Adipocyte (in vitro differentiated cells): ENCODE measurements at regions not wholly inside any gene's neighbourhood (a gene's known extent, or its start where the extent isn't known, plus 50 kb on each side); places are given as distances from the start of the nearest gene placed in this dataset.

ENCODE experiments used
- DNase-seq: peaks from one replicate; pipeline ENCODE4 v3.0.0-alpha.2; 2015; ENCODE audit warnings: low read depth
- H3K27me3 ChIP-seq: replicated peaks from 2 replicates; pipeline ENCODE4 v1.7.0; 2013; ENCODE audit warnings: mild to moderate bottlenecking, low read length, moderate library complexity; ENCODE audit not compliant: control insufficient read depth, insufficient read depth
- H3K36me3 ChIP-seq: 2 replicates; pipeline ENCODE4 v1.7.0; 2013; ENCODE audit warnings: low read length, mild to moderate bottlenecking, moderate library complexity; ENCODE audit not compliant: control insufficient read depth, insufficient read depth, severe bottlenecking
- H3K4me1 ChIP-seq: 2 replicates; pipeline ENCODE4 v1.7.0; 2013; ENCODE audit warnings: mild to moderate bottlenecking, low read length, moderate library complexity; ENCODE audit not compliant: control insufficient read depth, insufficient read depth
- H3K4me3 ChIP-seq: 2 replicates; pipeline ENCODE4 v1.7.0; 2013; ENCODE audit warnings: mild to moderate bottlenecking, low read length, moderate library complexity
- H3K9ac ChIP-seq: 2 replicates; pipeline ENCODE4 v1.7.0; 2013; ENCODE audit warnings: mild to moderate bottlenecking, low read length, moderate library complexity
- H3K9me3 ChIP-seq: 2 replicates; pipeline ENCODE4 v1.7.0; 2013; ENCODE audit warnings: mild to moderate bottlenecking, low read length, moderate library complexity; ENCODE audit not compliant: control insufficient read depth

GRCh38 chr9:91074866-91075265 is 273.2 kb downstream of the SYK start:
- Histone ChIP-seq H3K9me3 (no peaks in the 10 kb centered on the region), H3K36me3 (no peaks in the 10 kb centered on the region), H3K4me3 (no peak overlapping the region), H3K4me1 (peaks cover 12% of the 10 kb centered on the region), H3K9ac (no peak overlapping the region), H3K27me3 (no peaks in the 10 kb centered on the region)
- DNase-seq, result no peak

GRCh38 chr9:91075279-91075678 is 273.7 kb downstream of the SYK start:
- Histone ChIP-seq H3K9me3 (no peaks in the 10 kb centered on the region), H3K4me3 (no peak overlapping the region), H3K36me3 (no peaks in the 10 kb centered on the region), H3K9ac (no peak overlapping the region), H3K4me1 (peaks cover 12% of the 10 kb centered on the region), H3K27me3 (no peaks in the 10 kb centered on the region)
- DNase-seq, result no peak

- Histone ChIP-seq H3K9me3 (no peaks in the 10 kb centered on the region), H3K4me3 (no peak overlapping the region), H3K4me1 (peaks cover 7% of the 10 kb centered on the region), H3K9ac (no peak overlapping the region), H3K27me3 (no peaks in the 10 kb centered on the region), H3K36me3 (no peaks in the 10 kb centered on the region)
- DNase-seq, result peak; percentile 59
These were observed 276.2 kb downstream of the SYK start for GRCh38 chr9:91077624-91078368.

GRCh38 chr9:91078369-91078695 is 276.7 kb downstream of the SYK start:
- no peak for DNase-seq
- no peak overlapping the region for H3K4me3 ChIP-seq
- H3K36me3 ChIP-seq, result no peaks in the 10 kb centered on the region
- no peaks in the 10 kb centered on the region for H3K9me3 ChIP-seq
- no peaks in the 10 kb centered on the region for H3K27me3 ChIP-seq
- peaks cover 7% of the 10 kb centered on the region for H3K4me1 ChIP-seq
- H3K9ac ChIP-seq, result no peak overlapping the region

GRCh38 chr9:91082731-91083130 is 279.0 kb downstream of the AUH start:
- Histone ChIP-seq H3K9me3 (peaks cover 6% of the 10 kb centered on the region), H3K4me3 (no peak overlapping the region), H3K9ac (no peak overlapping the region), H3K27me3 (no peaks in the 10 kb centered on the region), H3K4me1 (peaks cover 15% of the 10 kb centered on the region), H3K36me3 (no peaks in the 10 kb centered on the region)
- no peak for DNase-seq

- DNase-seq, result no peak
- no peak overlapping the region for H3K4me3 ChIP-seq
These were observed 276.7 kb downstream of the AUH start for GRCh38 chr9:91084896-91085516.

GRCh38 chr9:91085517-91086291 is 276.0 kb downstream of the AUH start:
- H3K4me1 ChIP-seq, result peaks cover 9% of the 10 kb centered on the region
- DNase-seq, result no peak
- H3K27me3 ChIP-seq, result no peaks in the 10 kb centered on the region
- no peak overlapping the region for H3K9ac ChIP-seq
- H3K9me3 ChIP-seq, result peaks cover 6% of the 10 kb centered on the region
- no peaks in the 10 kb centered on the region for H3K36me3 ChIP-seq
- no peak overlapping the region for H3K4me3 ChIP-seq

More at GRCh38 chr9:91084896-91085516, 276.7 kb downstream of the AUH start:
- H3K27me3 ChIP-seq, result no peaks in the 10 kb centered on the region
- peaks cover 9% of the 10 kb centered on the region for H3K4me1 ChIP-seq
- no peak overlapping the region for H3K9ac ChIP-seq
- H3K36me3 ChIP-seq, result no peaks in the 10 kb centered on the region
- H3K9me3 ChIP-seq, result peaks cover 6% of the 10 kb centered on the region

- H3K9me3 ChIP-seq, result peaks cover 6% of the 10 kb centered on the region
- no peak for DNase-seq
- H3K36me3 ChIP-seq, result no peaks in the 10 kb centered on the region
- no peaks in the 10 kb centered on the region for H3K27me3 ChIP-seq
- H3K9ac ChIP-seq, result no peak overlapping the region
- H3K4me3 ChIP-seq, result no peak overlapping the region
- H3K4me1 ChIP-seq, result peaks cover 9% of the 10 kb centered on the region
These were observed 274.9 kb downstream of the AUH start for GRCh38 chr9:91086657-91087461.

GRCh38 chr9:91087462-91087759 is 274.3 kb downstream of the AUH start:
- H3K27me3 ChIP-seq, result no peaks in the 10 kb centered on the region
- H3K9me3 ChIP-seq, result peaks cover 6% of the 10 kb centered on the region
- peaks cover 9% of the 10 kb centered on the region for H3K4me1 ChIP-seq
- no peak overlapping the region for H3K4me3 ChIP-seq
- no peak overlapping the region for H3K9ac ChIP-seq
- H3K36me3 ChIP-seq, result no peaks in the 10 kb centered on the region
- no peak for DNase-seq

- H3K9ac ChIP-seq, result no peak overlapping the region
- H3K4me3 ChIP-seq, result no peak overlapping the region
- no peaks in the 10 kb centered on the region for H3K36me3 ChIP-seq
- peak; percentile 60 for DNase-seq
- H3K9me3 ChIP-seq, result peaks cover 17% of the 10 kb centered on the region
- H3K27me3 ChIP-seq, result no peaks in the 10 kb centered on the region
- peaks cover 9% of the 10 kb centered on the region for H3K4me1 ChIP-seq
These were observed 272.2 kb downstream of the AUH start for GRCh38 chr9:91089405-91090129.

GRCh38 chr9:91090130-91090410 is 271.6 kb downstream of the AUH start:
- H3K36me3 ChIP-seq, result no peaks in the 10 kb centered on the region

More at GRCh38 chr9:91090130-91090410, 271.6 kb downstream of the AUH start:
- Histone ChIP-seq H3K9me3 (peaks cover 17% of the 10 kb centered on the region), H3K9ac (no peak overlapping the region), H3K4me1 (peaks cover 9% of the 10 kb centered on the region), H3K27me3 (no peaks in the 10 kb centered on the region), H3K4me3 (no peak overlapping the region)
- DNase-seq, result no peak
